Effector memory CD4-positive, alpha-beta T cell (primary cell): ENCODE measurements at regions not wholly inside any gene's neighbourhood (a gene's known extent, or its start where the extent isn't known, plus 50 kb on each side); places are given as distances from the start of the nearest gene placed in this dataset.

Experiments used
- DNase-seq, 3 donors: peaks; one replicate each; pipeline ENCODE4 v3.0.0-alpha.2; 2020
- H3K27ac ChIP-seq: 2 replicates; pipeline ENCODE4 v1.7.0; 2013; ENCODE audit warnings: mild to moderate bottlenecking, low read length, moderate library complexity; ENCODE audit not compliant: insufficient read depth, poor library complexity, severe bottlenecking
- H3K27me3 ChIP-seq: replicated peaks from 2 replicates; pipeline ENCODE4 v1.7.0; 2013; ENCODE audit warnings: mild to moderate bottlenecking, low read length; ENCODE audit not compliant: insufficient read depth, control insufficient read depth, poor library complexity, severe bottlenecking
- H3K36me3 ChIP-seq: 2 replicates; pipeline ENCODE4 v1.7.0; 2013; ENCODE audit warnings: mild to moderate bottlenecking, low read length, moderate library complexity; ENCODE audit not compliant: control insufficient read depth, insufficient read depth
- H3K4me1 ChIP-seq: 2 replicates; pipeline ENCODE4 v1.7.0; 2013; ENCODE audit warnings: low read length, mild to moderate bottlenecking; ENCODE audit not compliant: control insufficient read depth, insufficient read depth, poor library complexity, severe bottlenecking
- H3K4me3 ChIP-seq: 2 replicates; pipeline ENCODE4 v1.7.0; 2013; ENCODE audit warnings: low read length, low read depth, mild to moderate bottlenecking; ENCODE audit not compliant: insufficient read depth, poor library complexity, severe bottlenecking
- H3K9me3 ChIP-seq: 2 replicates; pipeline ENCODE4 v1.7.0; 2013; ENCODE audit warnings: mild to moderate bottlenecking, low read length, moderate library complexity; ENCODE audit not compliant: control insufficient read depth

- no peaks in the 10 kb centered on the region for H3K27me3 ChIP-seq
- no peaks in the 10 kb centered on the region for H3K9me3 ChIP-seq
- no peaks in the 10 kb centered on the region for H3K4me1 ChIP-seq
- H3K36me3 ChIP-seq: no peaks in the 10 kb centered on the region
- no peak overlapping the region for H3K27ac ChIP-seq
- H3K4me3 ChIP-seq: no peak overlapping the region
- no peak for DNase-seq
Measured at GRCh38 chr1:5254975-5255374, 600.6 kb downstream of the AJAP1 start.

GRCh38 chr1:5254131-5254725 lies 599.8 kb downstream of the AJAP1 start:
- Histone ChIP-seq H3K27ac (no peak overlapping the region), H3K4me1 (no peaks in the 10 kb centered on the region), H3K27me3 (no peaks in the 10 kb centered on the region), H3K9me3 (no peaks in the 10 kb centered on the region), H3K4me3 (no peak overlapping the region), H3K36me3 (no peaks in the 10 kb centered on the region)
- no peak for DNase-seq

- no peaks in the 10 kb centered on the region for H3K4me1 ChIP-seq
- H3K27me3 ChIP-seq: no peaks in the 10 kb centered on the region
- no peak overlapping the region for H3K27ac ChIP-seq
- no peak overlapping the region for H3K4me3 ChIP-seq
- DNase-seq: no peak
- H3K36me3 ChIP-seq: no peaks in the 10 kb centered on the region
- H3K9me3 ChIP-seq: no peaks in the 10 kb centered on the region
Measured at GRCh38 chr1:5253036-5253435, 598.6 kb downstream of the AJAP1 start.

- Histone ChIP-seq H3K4me3 (no peak overlapping the region), H3K9me3 (no peaks in the 10 kb centered on the region), H3K27ac (no peak overlapping the region)
Measured at GRCh38 chr1:5250336-5250735, 595.9 kb downstream of the AJAP1 start.

GRCh38 chr1:5245348-5245747 lies 590.9 kb downstream of the AJAP1 start:
- no peak for DNase-seq
- no peaks in the 10 kb centered on the region for H3K9me3 ChIP-seq
- H3K27ac ChIP-seq: no peak overlapping the region
- H3K36me3 ChIP-seq: no peaks in the 10 kb centered on the region
- H3K27me3 ChIP-seq: no peaks in the 10 kb centered on the region
- no peak overlapping the region for H3K4me3 ChIP-seq
- no peaks in the 10 kb centered on the region for H3K4me1 ChIP-seq

More at GRCh38 chr1:5250336-5250735, 595.9 kb downstream of the AJAP1 start:
- no peaks in the 10 kb centered on the region for H3K4me1 ChIP-seq
- no peaks in the 10 kb centered on the region for H3K36me3 ChIP-seq
- no peak for DNase-seq
- H3K27me3 ChIP-seq: no peaks in the 10 kb centered on the region

- no peaks in the 10 kb centered on the region for H3K4me1 ChIP-seq
- no peak overlapping the region for H3K27ac ChIP-seq
- H3K9me3 ChIP-seq: no peaks in the 10 kb centered on the region
- no peak for DNase-seq
- no peaks in the 10 kb centered on the region for H3K27me3 ChIP-seq
- H3K36me3 ChIP-seq: no peaks in the 10 kb centered on the region
- no peak overlapping the region for H3K4me3 ChIP-seq
Measured at GRCh38 chr1:5244631-5245285, 590.3 kb downstream of the AJAP1 start.

- no peak overlapping the region for H3K27ac ChIP-seq
- H3K9me3 ChIP-seq: no peaks in the 10 kb centered on the region
- H3K4me1 ChIP-seq: no peaks in the 10 kb centered on the region
- no peaks in the 10 kb centered on the region for H3K27me3 ChIP-seq
- H3K36me3 ChIP-seq: no peaks in the 10 kb centered on the region
- no peak overlapping the region for H3K4me3 ChIP-seq
- DNase-seq: no peak
Measured at GRCh38 chr1:5242850-5243249, 588.4 kb downstream of the AJAP1 start.

- H3K36me3 ChIP-seq: no peaks in the 10 kb centered on the region
- H3K4me3 ChIP-seq: no peak overlapping the region
- H3K27me3 ChIP-seq: no peaks in the 10 kb centered on the region
- no peaks in the 10 kb centered on the region for H3K9me3 ChIP-seq
- no peak for DNase-seq
- H3K4me1 ChIP-seq: no peaks in the 10 kb centered on the region
- no peak overlapping the region for H3K27ac ChIP-seq
Measured at GRCh38 chr1:5239911-5240310, 585.5 kb downstream of the AJAP1 start.

GRCh38 chr1:5238351-5239130 lies 584.1 kb downstream of the AJAP1 start:
- Histone ChIP-seq H3K4me3 (no peak overlapping the region), H3K36me3 (no peaks in the 10 kb centered on the region), H3K4me1 (no peaks in the 10 kb centered on the region), H3K27me3 (no peaks in the 10 kb centered on the region), H3K27ac (no peak overlapping the region), H3K9me3 (no peaks in the 10 kb centered on the region)
- DNase-seq: no peak

GRCh38 chr1:5235355-5235899 lies 581.0 kb downstream of the AJAP1 start:
- no peaks in the 10 kb centered on the region for H3K4me1 ChIP-seq
- no peak for DNase-seq
- no peaks in the 10 kb centered on the region for H3K9me3 ChIP-seq
- no peaks in the 10 kb centered on the region for H3K36me3 ChIP-seq
- no peak overlapping the region for H3K4me3 ChIP-seq
- H3K27ac ChIP-seq: no peak overlapping the region
- H3K27me3 ChIP-seq: no peaks in the 10 kb centered on the region
